GM19455 (cell line): ENCODE measurements at regions not wholly inside any gene's neighbourhood (a gene's known extent, or its start where the extent isn't known, plus 50 kb on each side); places are given as distances from the start of the nearest gene placed in this dataset.
A peak's percentile ranks its signal among the peaks of the same experiment; 100 is the strongest.

Experiments
- ATAC-seq: cut with Tn5 transposase; IDR thresholded peaks from one replicate; pipeline ENCODE4 v1.9.1; 2021; ENCODE audit not compliant: unreplicated experiment

- peak; percentile 75 for ATAC-seq
Observed at GRCh38 chr4:121227341-121227792, 63.2 kb upstream of the TNIP3 start.

- ATAC-seq, result no peak
Observed at GRCh38 chr4:121226362-121226761, 62.2 kb upstream of the TNIP3 start.

- ATAC-seq, result no peak
Observed at GRCh38 chr4:121221608-121222007, 57.5 kb upstream of the TNIP3 start.

GRCh38 chr4:121221201-121221600, 57.1 kb upstream of the TNIP3 start:
- no peak for ATAC-seq

GRCh38 chr4:121220698-121221097, 56.6 kb upstream of the TNIP3 start:
- no peak for ATAC-seq

GRCh38 chr4:121219227-121219626, 55.1 kb upstream of the TNIP3 start:
- no peak for ATAC-seq

GRCh38 chr4:121217351-121217750, 53.2 kb upstream of the TNIP3 start:
- no peak for ATAC-seq

GRCh38 chr4:121216461-121216860, 52.3 kb upstream of the TNIP3 start:
- no peak for ATAC-seq

GRCh38 chr4:121213940-121214339, 49.8 kb upstream of the TNIP3 start:
- no peak for ATAC-seq
